WERI-Rb-1 (cell line): ENCODE measurements at regions not wholly inside any gene's neighbourhood (a gene's known extent, or its start where the extent isn't known, plus 50 kb on each side); places are given as distances from the start of the nearest gene placed in this dataset.

Experiments
- DNase-seq: peaks from one replicate; pipeline ENCODE4 v3.0.0-alpha.2; 2020
- H3K27ac ChIP-seq: fragments of 250-450 bp; sonication (Bioruptor Pico); 2 replicates; pipeline ENCODE4 v1.5.1; 2020; ENCODE audit warnings: mild to moderate bottlenecking, moderate library complexity
- H3K27me3 ChIP-seq: fragments of 250-450 bp; sonication (Bioruptor Pico); 2 replicates; pipeline ENCODE4 v1.5.1; 2021; ENCODE audit warnings: mild to moderate bottlenecking, low read depth, moderate library complexity; ENCODE audit not compliant: insufficient read depth, severe bottlenecking
- H3K36me3 ChIP-seq: fragments of 250-450 bp; sonication (Bioruptor Pico); 2 replicates; pipeline ENCODE4 v1.5.1; 2020; ENCODE audit warnings: mild to moderate bottlenecking, moderate library complexity
- H3K4me3 ChIP-seq: 2 replicates; pipeline ENCODE4 v1.5.1; 2011; ENCODE audit warnings: low read depth, mild to moderate bottlenecking, control low read depth, low read length
- H3K9me3 ChIP-seq: fragments of 250-450 bp; sonication (Bioruptor Pico); 2 replicates; pipeline ENCODE4 v1.5.1; 2021; ENCODE audit warnings: mild to moderate bottlenecking, moderate library complexity; ENCODE audit not compliant: severe bottlenecking
- TF ChIP-seq, protein P1 (sequence below): IDR thresholded peaks from 2 replicates; pipeline ENCODE4 v1.5.1; 2011; ENCODE audit warnings: low read depth, mild to moderate bottlenecking, control low read depth, inconsistent platforms, low read length

DNA sequence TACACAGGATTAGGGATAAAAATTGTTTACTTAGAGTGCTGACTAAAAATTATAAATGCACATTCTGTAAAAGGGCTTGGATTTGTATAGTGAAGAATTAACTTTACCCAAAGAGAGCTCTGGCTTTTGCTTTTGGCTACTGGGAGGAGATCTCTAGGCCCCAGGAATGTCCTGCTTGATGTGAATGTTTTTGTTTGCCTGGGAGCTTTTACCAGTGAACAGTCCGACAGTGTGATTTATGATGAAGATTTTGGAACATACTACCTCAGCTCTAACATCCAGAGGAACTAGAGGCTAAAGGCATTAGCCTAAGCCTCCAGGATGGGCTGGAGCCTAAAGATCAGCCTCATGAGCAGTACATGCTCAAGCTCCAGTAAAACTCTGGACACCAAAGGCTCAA, 103.7 kb upstream of the RFX3 start:
- H3K9me3 ChIP-seq = no peaks in the 10 kb centered on the region
- TF ChIP-seq, protein P1, sequence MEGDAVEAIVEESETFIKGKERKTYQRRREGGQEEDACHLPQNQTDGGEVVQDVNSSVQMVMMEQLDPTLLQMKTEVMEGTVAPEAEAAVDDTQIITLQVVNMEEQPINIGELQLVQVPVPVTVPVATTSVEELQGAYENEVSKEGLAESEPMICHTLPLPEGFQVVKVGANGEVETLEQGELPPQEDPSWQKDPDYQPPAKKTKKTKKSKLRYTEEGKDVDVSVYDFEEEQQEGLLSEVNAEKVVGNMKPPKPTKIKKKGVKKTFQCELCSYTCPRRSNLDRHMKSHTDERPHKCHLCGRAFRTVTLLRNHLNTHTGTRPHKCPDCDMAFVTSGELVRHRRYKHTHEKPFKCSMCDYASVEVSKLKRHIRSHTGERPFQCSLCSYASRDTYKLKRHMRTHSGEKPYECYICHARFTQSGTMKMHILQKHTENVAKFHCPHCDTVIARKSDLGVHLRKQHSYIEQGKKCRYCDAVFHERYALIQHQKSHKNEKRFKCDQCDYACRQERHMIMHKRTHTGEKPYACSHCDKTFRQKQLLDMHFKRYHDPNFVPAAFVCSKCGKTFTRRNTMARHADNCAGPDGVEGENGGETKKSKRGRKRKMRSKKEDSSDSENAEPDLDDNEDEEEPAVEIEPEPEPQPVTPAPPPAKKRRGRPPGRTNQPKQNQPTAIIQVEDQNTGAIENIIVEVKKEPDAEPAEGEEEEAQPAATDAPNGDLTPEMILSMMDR = no peak
- no peak overlapping the region for H3K4me3 ChIP-seq
- H3K27ac ChIP-seq = no peak overlapping the region
- H3K27me3 ChIP-seq = peaks cover 8% of the 10 kb centered on the region
- no peak for DNase-seq
- no peaks in the 10 kb centered on the region for H3K36me3 ChIP-seq

DNA sequence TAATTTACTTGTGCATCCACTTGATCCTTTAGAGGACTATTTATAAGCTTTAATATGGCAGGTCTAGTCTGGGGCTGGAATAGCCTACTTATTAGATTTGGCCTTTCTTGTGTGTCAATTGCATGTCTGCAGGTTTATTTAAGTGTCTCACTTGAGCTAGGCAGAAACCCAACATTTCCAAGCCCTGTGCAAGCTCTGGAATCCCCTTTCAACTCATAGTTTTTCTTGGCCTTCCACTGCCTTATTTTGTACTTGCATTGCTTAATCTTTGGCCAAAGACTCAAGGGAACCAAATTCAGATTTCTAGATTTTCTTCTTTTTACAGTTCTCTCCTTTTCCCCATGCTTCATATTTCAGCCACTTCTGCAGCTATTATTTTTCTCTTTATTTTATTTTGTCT, 102.4 kb upstream of the RFX3 start:
- TF ChIP-seq, protein P1 = no peak
- Histone ChIP-seq H3K9me3 (no peaks in the 10 kb centered on the region), H3K27ac (no peak overlapping the region), H3K27me3 (peaks cover 8% of the 10 kb centered on the region), H3K36me3 (no peaks in the 10 kb centered on the region), H3K4me3 (no peak overlapping the region)
- DNase-seq = no peak

DNA sequence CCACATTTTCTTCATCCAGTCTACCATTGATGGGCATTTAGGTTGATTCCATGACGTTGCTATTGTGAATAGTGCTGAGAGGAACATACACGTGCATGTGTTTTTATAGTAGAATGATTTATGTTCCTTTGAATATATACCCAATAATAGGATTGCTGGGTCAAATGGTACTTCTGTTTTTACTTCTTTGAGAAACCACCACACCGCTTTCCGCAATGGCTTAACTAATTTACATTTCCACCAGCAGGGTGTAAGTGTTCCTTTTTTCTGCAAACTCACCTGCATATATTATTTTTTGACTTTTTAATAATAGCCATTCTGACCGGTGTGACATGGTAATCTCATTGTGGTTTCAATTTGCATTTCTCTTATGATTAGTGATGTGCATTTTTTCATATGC, 82.2 kb upstream of the RFX3 start:
- H3K9me3 ChIP-seq = no peaks in the 10 kb centered on the region
- no peak overlapping the region for H3K4me3 ChIP-seq
- H3K36me3 ChIP-seq = no peaks in the 10 kb centered on the region
- TF ChIP-seq, protein P1 = no peak
- H3K27me3 ChIP-seq = peaks cover 4% of the 10 kb centered on the region
- no peak for DNase-seq
- H3K27ac ChIP-seq = no peak overlapping the region

DNA sequence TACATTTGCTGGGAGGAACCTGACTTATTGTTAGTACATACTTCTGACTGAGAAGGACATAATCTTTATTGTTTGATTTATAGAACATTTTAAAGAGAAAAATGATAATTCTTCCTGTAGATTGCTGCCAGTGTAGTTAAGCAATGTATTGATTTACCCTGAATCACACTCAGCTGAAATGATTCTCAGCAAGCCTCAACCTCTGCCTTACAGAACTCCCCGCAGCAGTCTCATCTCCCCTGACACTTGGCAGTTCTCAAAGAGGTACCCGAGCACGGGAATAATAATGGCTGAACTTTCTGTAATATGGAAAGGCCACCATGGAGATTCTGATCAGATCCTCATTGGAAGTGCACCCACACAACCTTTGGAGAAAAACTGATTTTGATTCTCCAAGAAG, 74.9 kb upstream of the RFX3 start:
- H3K27me3 ChIP-seq = peaks cover 4% of the 10 kb centered on the region
- TF ChIP-seq, protein P1 = no peak
- DNase-seq = no peak
- no peaks in the 10 kb centered on the region for H3K36me3 ChIP-seq
- no peak overlapping the region for H3K4me3 ChIP-seq
- no peak overlapping the region for H3K27ac ChIP-seq
- no peaks in the 10 kb centered on the region for H3K9me3 ChIP-seq

DNA sequence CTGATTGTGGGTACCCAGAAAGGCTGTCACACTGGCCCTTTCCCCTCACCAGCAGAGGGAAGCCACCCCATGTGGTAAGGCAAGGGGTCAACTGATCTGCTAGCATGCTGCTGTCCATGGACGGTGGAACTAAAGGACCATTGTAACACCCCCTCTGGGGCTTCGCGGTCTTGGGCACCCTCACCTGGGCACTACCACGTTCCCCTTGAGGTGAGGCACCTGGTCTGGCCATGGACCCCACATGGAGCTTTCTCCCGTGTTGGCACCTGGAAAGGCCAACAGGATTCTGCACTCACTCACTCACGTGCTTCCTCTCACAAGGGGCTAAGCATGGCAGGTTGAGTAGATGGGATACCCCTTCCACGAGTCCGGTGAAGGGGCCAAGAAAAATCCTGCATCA, 72.0 kb upstream of the RFX3 start:
- Histone ChIP-seq H3K4me3 (no peak overlapping the region), H3K9me3 (no peaks in the 10 kb centered on the region), H3K27me3 (no peaks in the 10 kb centered on the region), H3K36me3 (no peaks in the 10 kb centered on the region), H3K27ac (no peak overlapping the region)
- TF ChIP-seq, protein P1 = no peak
- DNase-seq = no peak

DNA sequence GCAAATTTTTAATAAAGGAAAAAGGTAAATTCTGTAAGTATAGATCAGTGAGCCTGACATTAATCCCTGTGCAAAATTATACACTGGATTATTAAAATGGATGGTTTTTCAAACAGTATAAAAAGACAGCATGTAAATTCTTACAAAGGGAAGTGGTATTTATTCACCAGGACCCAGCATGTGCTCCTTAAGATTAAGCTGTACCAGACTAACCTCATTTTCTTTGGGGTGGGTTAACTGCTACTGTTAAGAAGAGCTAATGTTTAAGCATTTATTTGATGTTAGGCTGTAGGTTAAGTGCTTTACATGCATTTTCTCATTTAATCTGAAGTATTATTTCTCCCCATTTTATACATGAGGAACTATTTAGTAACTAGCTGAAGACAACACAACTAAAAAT, 60.3 kb upstream of the RFX3 start:
- no peaks in the 10 kb centered on the region for H3K36me3 ChIP-seq
- no peak for DNase-seq
- no peaks in the 10 kb centered on the region for H3K27me3 ChIP-seq
- TF ChIP-seq, protein P1 = no peak
- H3K4me3 ChIP-seq = no peak overlapping the region
- no peak overlapping the region for H3K27ac ChIP-seq
- H3K9me3 ChIP-seq = no peaks in the 10 kb centered on the region
